Kidney (tissue), 13 donors: ENCODE measurements at regions not wholly inside any gene's neighbourhood (a gene's known extent, or its start where the extent isn't known, plus 50 kb on each side); places are given as distances from the start of the nearest gene placed in this dataset.

Source experiments
- DNase-seq, 5 donors: peaks; one replicate each; pipeline ENCODE4 v3.0.0-alpha.2; 2013 to 2020
- FAIRE-seq: peaks from 2 replicates; lab custom pipeline; 2012; peaks lifted over from hg19 to GRCh38; lab: Jason Lieb, UNC
- H3K27ac ChIP-seq, 2 donors: one replicate each; pipeline ENCODE4 v1.7.0; 2013; ENCODE audit warnings: low read depth in 2 of 2, low read length in 2 of 2, inconsistent platforms in 1 of 2
- H3K27me3 ChIP-seq: one replicate; pipeline ENCODE4 v1.7.1; 2013; ENCODE audit warnings: low read length, inconsistent platforms; ENCODE audit not compliant: control insufficient read depth, insufficient read depth
- H3K36me3 ChIP-seq, 3 donors: one replicate each; pipeline versions ENCODE4 v1.7.0 to v1.7.1; 2013; ENCODE audit warnings: low read length in 3 of 3, control low read depth in 1 of 3, inconsistent platforms in 1 of 3; ENCODE audit not compliant: insufficient read depth in 3 of 3, control insufficient read depth in 2 of 3
- H3K4me1 ChIP-seq, 3 donors: one replicate each; pipeline versions ENCODE4 v1.7.0 to v1.7.1; 2013; ENCODE audit warnings: low read length in 3 of 3, inconsistent platforms in 1 of 3, low read depth in 1 of 3; ENCODE audit not compliant: control insufficient read depth in 2 of 3, insufficient read depth in 2 of 3
- H3K4me3 ChIP-seq, 3 donors: one replicate each; pipeline versions ENCODE4 v1.7.0 to v1.8.1; 2013; ENCODE audit warnings: low read length in 3 of 3, control low read depth in 1 of 3, inconsistent platforms in 1 of 3
- H3K9ac ChIP-seq, 3 donors: one replicate each; pipeline versions ENCODE4 v1.7.0 to v1.7.1; 2013; ENCODE audit warnings: low read length in 3 of 3, control low read depth in 1 of 3, inconsistent platforms in 1 of 3
- H3K9me3 ChIP-seq, 3 donors: one replicate each; pipeline versions ENCODE4 v1.7.0 to v1.7.1; 2013; ENCODE audit warnings: low read length in 3 of 3, control low read depth in 1 of 3, inconsistent platforms in 1 of 3; ENCODE audit not compliant: control insufficient read depth in 2 of 3, insufficient read depth in 1 of 3
- CTCF ChIP-seq: IDR thresholded peaks from 3 replicates; pipeline ENCODE4 v1.5.1; 2012; ENCODE audit warnings: mild to moderate bottlenecking, moderate library complexity, borderline replicate concordance; ENCODE audit not compliant: insufficient read depth; ENCODE audit errors: extremely low read depth
- intact Hi-C: fragments of 100-400 bp; cut with DNase I; formaldehyde crosslinking; loops from one replicate; pipeline ENCODE4 v1.11.1; 2022
- donor health status: control.
- donor health status: control.
- donor health status: control.
- donor health status: control.
- donor health status: control.
- donor health status: DM: yes; HTN: yes; CAD: no.
- donor health status: Normal renal cell carcinoma (clear cell type).

- Histone ChIP-seq H3K27ac (no peak overlapping the region), H3K4me3 (no peak overlapping the region), H3K27me3 (no peaks in the 10 kb centered on the region), H3K9me3 (no peaks in the 10 kb centered on the region), H3K9ac (no peak overlapping the region), H3K4me1 (no peaks in the 10 kb centered on the region), H3K36me3 (no peaks in the 10 kb centered on the region)
- DNase-seq (no peak), FAIRE-seq (no peak)
- no peak for TF ChIP-seq CTCF
- intact Hi-C loops = no loop called here
Measured at GRCh38 chr5:158115468-158115867, 256.5 kb upstream of the CLINT1 start.

GRCh38 chr5:158108177-158108576 is 249.2 kb upstream of the CLINT1 start:
- no peaks in the 10 kb centered on the region for H3K9me3 ChIP-seq
- no peak for FAIRE-seq

GRCh38 chr5:158100373-158100888 is 241.5 kb upstream of the CLINT1 start:
- no peak overlapping the region for H3K27ac ChIP-seq
- no peak for TF ChIP-seq CTCF
- H3K9ac ChIP-seq = no peak overlapping the region
- DNase-seq (no peak), FAIRE-seq (no peak)
- H3K4me3 ChIP-seq = no peak overlapping the region
- H3K9me3 ChIP-seq = no peaks in the 10 kb centered on the region
- intact Hi-C loops = no loop called here
- no peaks in the 10 kb centered on the region for H3K4me1 ChIP-seq
- no peaks in the 10 kb centered on the region for H3K27me3 ChIP-seq
- H3K36me3 ChIP-seq = no peaks in the 10 kb centered on the region

More at GRCh38 chr5:158108177-158108576, 249.2 kb upstream of the CLINT1 start:
- TF ChIP-seq CTCF = no peak
- no peak overlapping the region for H3K4me3 ChIP-seq
- no peaks in the 10 kb centered on the region for H3K36me3 ChIP-seq
- no peak for DNase-seq
- no peak overlapping the region for H3K9ac ChIP-seq
- no peak overlapping the region for H3K27ac ChIP-seq
- no peaks in the 10 kb centered on the region for H3K27me3 ChIP-seq
- intact Hi-C loops = no loop called here
- no peaks in the 10 kb centered on the region for H3K4me1 ChIP-seq

GRCh38 chr5:158099571-158100105 is 240.7 kb upstream of the CLINT1 start:
- Histone ChIP-seq H3K27me3 (no peaks in the 10 kb centered on the region), H3K36me3 (no peaks in the 10 kb centered on the region), H3K9me3 (no peaks in the 10 kb centered on the region), H3K27ac (no peak overlapping the region), H3K4me3 (no peak overlapping the region), H3K9ac (no peak overlapping the region), H3K4me1 (no peaks in the 10 kb centered on the region)
- no peak for DNase-seq
- intact Hi-C loops = no loop called here
- FAIRE-seq = no peak
- no peak for TF ChIP-seq CTCF
